ENCODE measurements at regions not wholly inside any gene's neighbourhood (a gene's known extent, or its start where the extent isn't known, plus 50 kb on each side); places are given as distances from the start of the nearest gene placed in this dataset.

GRCh38 chr13:71149498-71150363, 717.3 kb downstream of the DACH1 start:
- TF ChIP-seq, protein P1, sequence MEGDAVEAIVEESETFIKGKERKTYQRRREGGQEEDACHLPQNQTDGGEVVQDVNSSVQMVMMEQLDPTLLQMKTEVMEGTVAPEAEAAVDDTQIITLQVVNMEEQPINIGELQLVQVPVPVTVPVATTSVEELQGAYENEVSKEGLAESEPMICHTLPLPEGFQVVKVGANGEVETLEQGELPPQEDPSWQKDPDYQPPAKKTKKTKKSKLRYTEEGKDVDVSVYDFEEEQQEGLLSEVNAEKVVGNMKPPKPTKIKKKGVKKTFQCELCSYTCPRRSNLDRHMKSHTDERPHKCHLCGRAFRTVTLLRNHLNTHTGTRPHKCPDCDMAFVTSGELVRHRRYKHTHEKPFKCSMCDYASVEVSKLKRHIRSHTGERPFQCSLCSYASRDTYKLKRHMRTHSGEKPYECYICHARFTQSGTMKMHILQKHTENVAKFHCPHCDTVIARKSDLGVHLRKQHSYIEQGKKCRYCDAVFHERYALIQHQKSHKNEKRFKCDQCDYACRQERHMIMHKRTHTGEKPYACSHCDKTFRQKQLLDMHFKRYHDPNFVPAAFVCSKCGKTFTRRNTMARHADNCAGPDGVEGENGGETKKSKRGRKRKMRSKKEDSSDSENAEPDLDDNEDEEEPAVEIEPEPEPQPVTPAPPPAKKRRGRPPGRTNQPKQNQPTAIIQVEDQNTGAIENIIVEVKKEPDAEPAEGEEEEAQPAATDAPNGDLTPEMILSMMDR (IDR thresholded peaks at IDR 0.05; ENCODE audit: low read depth, low read length): no peak
- TF ChIP-seq MYC (IDR thresholded peaks at IDR 0.05; ENCODE audit: low read depth, low read length) (no peak), POLR2A (IDR thresholded peaks at IDR 0.05; ENCODE audit: extremely low read depth, insufficient read length) (no peak)
- TF ChIP-seq, protein P2, sequence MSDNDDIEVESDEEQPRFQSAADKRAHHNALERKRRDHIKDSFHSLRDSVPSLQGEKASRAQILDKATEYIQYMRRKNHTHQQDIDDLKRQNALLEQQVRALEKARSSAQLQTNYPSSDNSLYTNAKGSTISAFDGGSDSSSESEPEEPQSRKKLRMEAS (IDR thresholded peaks at IDR 0.05; ENCODE audit: low read depth, low read length): no peak

All from NB4 (cell line).